CD14-positive monocyte (primary cell): ENCODE measurements at regions not wholly inside any gene's neighbourhood (a gene's known extent, or its start where the extent isn't known, plus 50 kb on each side); places are given as distances from the start of the nearest gene placed in this dataset.

Experiments
- DNase-seq, 3 donors: peaks; one replicate each; pipeline ENCODE4 v3.0.0-alpha.2; 2011 to 2022
- H2AFZ ChIP-seq: 2 replicates; pipeline ENCODE4 v1.6.0; 2012; ENCODE audit warnings: mild to moderate bottlenecking, low read depth, low read length, inconsistent platforms; ENCODE audit not compliant: insufficient read depth, poor library complexity, severe bottlenecking
- H3K27ac ChIP-seq, 2 donors: 1 replicate in 1 of 2; 2 replicates in 1 of 2; pipeline ENCODE4 v1.5.1; 2012 to 2013; ENCODE audit warnings: low read length in 2 of 2, control low read depth in 1 of 2, inconsistent platforms in 1 of 2, low read depth in 1 of 2, mild to moderate bottlenecking in 1 of 2
- H3K27me3 ChIP-seq, 2 donors: one replicate each; pipeline versions ENCODE4 v1.6.0 to v1.6.1; 2011 to 2013; ENCODE audit warnings: low read length in 2 of 2; ENCODE audit not compliant: control insufficient read depth in 2 of 2, insufficient read depth in 2 of 2
- H3K36me3 ChIP-seq, 2 donors: replicated peaks in 1 of 2; 1 replicate in 1 of 2; 2 replicates in 1 of 2; pipeline versions ENCODE4 v1.5.1 to v1.6.1; 2012 to 2013; ENCODE audit warnings: low read length in 2 of 2, control low read depth in 1 of 2, inconsistent platforms in 1 of 2, mild to moderate bottlenecking in 1 of 2; ENCODE audit not compliant: insufficient read depth in 2 of 2, control insufficient read depth in 1 of 2
- H3K4me1 ChIP-seq, 2 donors: 1 replicate in 1 of 2; 2 replicates in 1 of 2; pipeline versions ENCODE4 v1.5.1 to v1.6.1; 2012 to 2013; ENCODE audit warnings: low read length in 2 of 2, control low read depth in 1 of 2, inconsistent platforms in 1 of 2, mild to moderate bottlenecking in 1 of 2, moderate library complexity in 1 of 2; ENCODE audit not compliant: insufficient read depth in 2 of 2, control insufficient read depth in 1 of 2
- H3K4me2 ChIP-seq: replicated peaks from 2 replicates; pipeline ENCODE3; 2012; ENCODE audit warnings: low read length, moderate library complexity, mild to moderate bottlenecking; ENCODE audit not compliant: poor library complexity, severe bottlenecking; ENCODE audit errors: extremely low read depth
- H3K4me3 ChIP-seq, 3 experiments: fragments of 200-600 bp in 1 of 3; sonication (generic) in 1 of 3; replicated peaks in 1 of 3; 1 replicate in 2 of 3; 2 replicates in 1 of 3; pipeline ENCODE4 v1.5.1; 2011 to 2013; ENCODE audit warnings: low read length in 3 of 3, mild to moderate bottlenecking in 3 of 3, control low read depth in 2 of 3, low read depth in 2 of 3, inconsistent platforms in 1 of 3, moderate library complexity in 1 of 3
- H3K79me2 ChIP-seq: 2 replicates; pipeline ENCODE4 v1.6.0; 2012; ENCODE audit warnings: mild to moderate bottlenecking, control low read depth, inconsistent platforms, low read length, moderate library complexity; ENCODE audit not compliant: insufficient read depth
- H3K9ac ChIP-seq: 2 replicates; pipeline ENCODE4 v1.6.0; 2017; ENCODE audit warnings: low read length, mild to moderate bottlenecking; ENCODE audit not compliant: insufficient read depth, poor library complexity, severe bottlenecking
- H3K9me3 ChIP-seq, 2 donors: replicated peaks in 1 of 2; 1 replicate in 1 of 2; 2 replicates in 1 of 2; pipeline versions ENCODE4 v1.5.1 to v1.6.1; 2012 to 2013; ENCODE audit warnings: low read length in 2 of 2, control low read depth in 1 of 2; ENCODE audit not compliant: control insufficient read depth in 1 of 2, insufficient read depth in 1 of 2
- H4K20me1 ChIP-seq: 2 replicates; pipeline ENCODE4 v1.6.0; 2012; ENCODE audit warnings: mild to moderate bottlenecking, low read length, control low read depth, moderate library complexity; ENCODE audit not compliant: insufficient read depth
- H3K27ac Mint-ChIP-seq, 7 donors: one replicate each; pipeline ENCODE4 v1.8.0; 2020; ENCODE audit warnings: mild to moderate bottlenecking in 7 of 7, mixed read lengths in 7 of 7, moderate library complexity in 6 of 7, inconsistent platforms in 2 of 7
- H3K27me3 Mint-ChIP-seq, 3 donors: one replicate each; pipeline ENCODE4 v1.8.0; 2021 to 2022; ENCODE audit warnings: low read depth in 3 of 3, mild to moderate bottlenecking in 3 of 3, mixed read lengths in 3 of 3, moderate library complexity in 3 of 3, inconsistent platforms in 1 of 3
- H3K36me3 Mint-ChIP-seq, 2 donors: one replicate each; pipeline ENCODE4 v1.8.0; 2020; ENCODE audit warnings: mixed read lengths in 2 of 2, inconsistent platforms in 1 of 2, mild to moderate bottlenecking in 1 of 2
- H3K4me1 Mint-ChIP-seq: one replicate; pipeline ENCODE4 v1.8.0; 2020; ENCODE audit warnings: mild to moderate bottlenecking, mixed read lengths
- H3K4me3 Mint-ChIP-seq, 2 donors: one replicate each; pipeline ENCODE4 v1.8.0; 2020; ENCODE audit warnings: mild to moderate bottlenecking in 2 of 2, mixed read lengths in 2 of 2, moderate library complexity in 1 of 2
- H3K9me3 Mint-ChIP-seq, 7 donors: one replicate each; pipeline ENCODE4 v1.8.0; 2020 to 2022; ENCODE audit warnings: mixed read lengths in 7 of 7, mild to moderate bottlenecking in 6 of 7, moderate library complexity in 6 of 7, inconsistent platforms in 2 of 7
- WGBS: methylation state at CpG from one replicate; pipeline ENCODE4 v1.1.5; 2013; ENCODE audit warnings: missing lambda C conversion rate; ENCODE audit not compliant: insufficient coverage; 5-methylcytosine and 5-hydroxymethylcytosine counted together
- intact Hi-C, 2 donors: fragments of 100-400 bp; cut with micrococcal nuclease; formaldehyde crosslinking; loops; one replicate each; pipeline versions ENCODE4 v1.15.0 to v1.15.1; 2023
- TF ChIP-seq, protein P1 (sequence below): fragments of 200-600 bp; IDR thresholded peaks from one replicate; pipeline ENCODE4 v1.8.0; 2022; ENCODE audit warnings: antibody characterized with exemption, mild to moderate bottlenecking

DNA sequence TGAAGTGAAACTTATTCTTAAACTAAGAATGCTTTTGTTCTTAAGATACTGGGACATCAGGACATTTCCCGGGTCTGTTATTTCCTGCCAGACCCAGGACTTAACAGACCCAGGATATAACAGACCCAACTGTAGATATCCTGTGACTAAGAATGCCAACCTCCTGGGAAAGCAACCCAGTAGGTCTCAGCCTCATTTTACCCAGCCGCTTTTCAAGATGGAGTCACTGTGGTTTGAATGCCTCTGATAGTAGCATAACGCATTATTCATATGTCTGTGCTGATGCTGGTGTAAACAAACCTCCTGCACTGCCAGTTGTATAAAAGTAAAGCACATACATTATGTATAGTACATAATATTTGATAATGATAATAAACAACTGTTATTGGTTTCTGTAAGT is 185.8 kb upstream of the GPRIN3 start:
- TF ChIP-seq, protein P1, sequence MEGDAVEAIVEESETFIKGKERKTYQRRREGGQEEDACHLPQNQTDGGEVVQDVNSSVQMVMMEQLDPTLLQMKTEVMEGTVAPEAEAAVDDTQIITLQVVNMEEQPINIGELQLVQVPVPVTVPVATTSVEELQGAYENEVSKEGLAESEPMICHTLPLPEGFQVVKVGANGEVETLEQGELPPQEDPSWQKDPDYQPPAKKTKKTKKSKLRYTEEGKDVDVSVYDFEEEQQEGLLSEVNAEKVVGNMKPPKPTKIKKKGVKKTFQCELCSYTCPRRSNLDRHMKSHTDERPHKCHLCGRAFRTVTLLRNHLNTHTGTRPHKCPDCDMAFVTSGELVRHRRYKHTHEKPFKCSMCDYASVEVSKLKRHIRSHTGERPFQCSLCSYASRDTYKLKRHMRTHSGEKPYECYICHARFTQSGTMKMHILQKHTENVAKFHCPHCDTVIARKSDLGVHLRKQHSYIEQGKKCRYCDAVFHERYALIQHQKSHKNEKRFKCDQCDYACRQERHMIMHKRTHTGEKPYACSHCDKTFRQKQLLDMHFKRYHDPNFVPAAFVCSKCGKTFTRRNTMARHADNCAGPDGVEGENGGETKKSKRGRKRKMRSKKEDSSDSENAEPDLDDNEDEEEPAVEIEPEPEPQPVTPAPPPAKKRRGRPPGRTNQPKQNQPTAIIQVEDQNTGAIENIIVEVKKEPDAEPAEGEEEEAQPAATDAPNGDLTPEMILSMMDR, result no peak
- no peak overlapping the region for H3K9ac ChIP-seq
- H3K79me2 ChIP-seq, result no peaks in the 10 kb centered on the region
- no peaks in the 10 kb centered on the region for H3K27me3 ChIP-seq
- intact Hi-C loops, result no loop called here
- 88% methylated on average over 1 of the region's 3 CpGs for WGBS
- no peaks in the 10 kb centered on the region for H4K20me1 ChIP-seq
- DNase-seq, result no peak
- Mint-ChIP-seq H3K4me3 (no peak overlapping the region), H3K27me3 (peaks cover 0 to 2% (median 0%) of the 10 kb centered on the region in 3 donors), H3K9me3 (peaks cover 0 to 11% (median 2%) of the 10 kb centered on the region in 7 donors), H3K36me3 (no peaks in the 10 kb centered on the region), H3K4me1 (peaks cover 10% of the 10 kb centered on the region), H3K27ac (no peak overlapping the region)
- H3K36me3 ChIP-seq, result no peaks in the 10 kb centered on the region
- H2AFZ ChIP-seq, result no peak overlapping the region
- H3K9me3 ChIP-seq, result peaks cover 0 to 2% of the 10 kb centered on the region in 2 donors
- peaks cover 3 to 9% of the 10 kb centered on the region in 2 donors for H3K4me1 ChIP-seq
- no peak overlapping the region for H3K4me2 ChIP-seq
- H3K27ac ChIP-seq, result no peak overlapping the region
- H3K4me3 ChIP-seq, result no peak overlapping the region

GRCh38 chr4:89492581-89493071 is 185.0 kb upstream of the GPRIN3 start:
- intact Hi-C loops, result no loop called here
- Histone ChIP-seq H3K4me2 (no peak overlapping the region), H3K9ac (no peak overlapping the region), H3K4me1 (peaks cover 3 to 9% of the 10 kb centered on the region in 2 donors), H3K79me2 (no peaks in the 10 kb centered on the region), H4K20me1 (no peaks in the 10 kb centered on the region), H3K27me3 (no peaks in the 10 kb centered on the region), H3K36me3 (no peaks in the 10 kb centered on the region), H2AFZ (no peak overlapping the region), H3K4me3 (no peak overlapping the region), H3K27ac (no peak overlapping the region), H3K9me3 (peaks cover 0 to 2% of the 10 kb centered on the region in 2 donors)
- Mint-ChIP-seq H3K36me3 (no peaks in the 10 kb centered on the region), H3K27me3 (peaks cover 0 to 2% (median 0%) of the 10 kb centered on the region in 3 donors), H3K27ac (no peak overlapping the region), H3K4me1 (peaks cover 12% of the 10 kb centered on the region), H3K4me3 (no peak overlapping the region), H3K9me3 (peaks cover 0 to 11% (median 2%) of the 10 kb centered on the region in 7 donors)
- TF ChIP-seq, protein P1, result no peak
- WGBS, result no CpG with 5 or more reads among the region's 4 CpGs
- DNase-seq, result peak in 2 of 3 donors; percentile 27 to 35
